Naive thymus-derived CD8-positive, alpha-beta T cell (primary cell): ENCODE measurements at regions not wholly inside any gene's neighbourhood (a gene's known extent, or its start where the extent isn't known, plus 50 kb on each side); places are given as distances from the start of the nearest gene placed in this dataset.

ENCODE experiments used
- ATAC-seq, 2 donors: fragments of 150-1000 bp; cut with Tn5 transposase in 1 of 2; sonication (Bioruptor Pico), chemical (Tn5 transposase) in 1 of 2; 1 replicate in 1 of 2; 2 replicates in 1 of 2; pipeline ENCODE4 v1.10.0; 2021; ENCODE audit warnings: mild to moderate bottlenecking in 2 of 2, moderate library complexity in 2 of 2
- POLR2A ChIA-PET: fragments of 350-600 bp; sonication (Branson Sonifier 250); formaldehyde crosslinking; loops from one replicate; lab custom pipeline; 2021; ENCODE audit warnings: antibody characterized with exemption; lab: Charles Lee
- DNase-seq, 10 donors: peaks; one replicate each; pipeline versions ENCODE4 v3.0.0 to v3.0.0-alpha.2; 2020 to 2022
- H3K27ac Mint-ChIP-seq, 10 donors: one replicate each; pipeline ENCODE4 v1.8.0; 2020 to 2022; ENCODE audit warnings: mild to moderate bottlenecking in 10 of 10, mixed read lengths in 10 of 10, moderate library complexity in 4 of 10, inconsistent platforms in 1 of 10
- H3K27me3 Mint-ChIP-seq, 5 donors: one replicate each; pipeline ENCODE4 v1.8.0; 2021 to 2022; ENCODE audit warnings: mixed read lengths in 5 of 5
- H3K36me3 Mint-ChIP-seq, 3 donors: one replicate each; pipeline ENCODE4 v1.8.0; 2020 to 2022; ENCODE audit warnings: mixed read lengths in 3 of 3, mild to moderate bottlenecking in 2 of 3, inconsistent platforms in 1 of 3
- H3K4me1 Mint-ChIP-seq, 4 donors: one replicate each; pipeline ENCODE4 v1.8.0; 2021 to 2022; ENCODE audit warnings: mixed read lengths in 4 of 4
- H3K4me3 Mint-ChIP-seq, 10 donors: one replicate each; pipeline ENCODE4 v1.8.0; 2020 to 2022; ENCODE audit warnings: mild to moderate bottlenecking in 10 of 10, mixed read lengths in 10 of 10, moderate library complexity in 6 of 10, inconsistent platforms in 1 of 10
- H3K9me3 Mint-ChIP-seq, 9 donors: one replicate each; pipeline ENCODE4 v1.8.0; 2020 to 2022; ENCODE audit warnings: mixed read lengths in 9 of 9, mild to moderate bottlenecking in 3 of 9, inconsistent platforms in 1 of 9, moderate library complexity in 1 of 9

DNA sequence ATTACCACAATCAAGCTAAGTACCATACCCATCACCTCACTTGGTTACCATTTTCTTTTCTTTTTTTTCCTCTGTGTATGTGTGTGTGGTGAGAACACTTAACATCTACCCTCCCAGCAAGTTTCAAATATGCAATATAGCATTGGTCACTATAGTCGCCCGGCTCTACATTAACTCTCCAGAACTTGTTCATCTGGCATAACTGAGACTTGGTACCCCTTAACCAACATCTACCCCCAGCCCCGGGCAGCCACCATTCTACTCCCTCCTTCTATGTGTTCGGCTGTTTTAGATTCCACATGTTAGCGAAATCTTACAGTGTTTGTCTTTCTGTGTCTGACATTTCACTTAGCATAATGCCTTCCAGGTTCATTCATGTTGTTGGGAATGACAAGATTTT lies 89.0 kb upstream of the TOP1 start:
- POLR2A ChIA-PET, result no interaction called here
- no peak overlapping the region for H3K27ac Mint-ChIP-seq
- DNase-seq (no peak), ATAC-seq (no peak)
- no peak overlapping the region for H3K4me3 Mint-ChIP-seq
- peaks cover 0 to 18% (median 0%) of the 10 kb centered on the region in 4 donors for H3K4me1 Mint-ChIP-seq
- H3K36me3 Mint-ChIP-seq, result no peaks in the 10 kb centered on the region
- no peaks in the 10 kb centered on the region for H3K9me3 Mint-ChIP-seq
- H3K27me3 Mint-ChIP-seq, result no peaks in the 10 kb centered on the region

DNA sequence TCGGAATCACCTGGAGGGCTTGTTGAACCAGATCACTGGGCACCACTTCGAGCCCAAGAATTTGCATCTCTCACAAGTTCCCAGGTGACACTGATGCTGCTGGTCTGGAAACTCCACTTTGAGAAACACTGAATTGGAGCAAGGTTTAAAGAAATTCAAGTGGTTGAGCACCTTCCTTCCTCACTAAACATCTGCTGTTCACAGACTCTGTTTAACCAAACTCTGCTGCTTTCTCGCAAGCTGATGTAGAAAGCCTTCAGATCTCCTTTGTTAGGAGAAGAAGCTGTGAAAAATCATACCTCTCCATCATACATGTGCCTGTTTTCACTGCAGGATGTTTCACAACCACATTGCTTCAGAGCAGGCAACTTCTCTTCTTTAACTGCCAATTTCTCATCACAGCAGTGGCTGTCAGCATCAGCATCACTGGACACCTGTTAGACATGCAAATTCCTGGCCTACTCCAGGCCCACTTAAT lies 87.5 kb upstream of the TOP1 start:
- no peak for ATAC-seq
- no peak for DNase-seq
- H3K4me3 Mint-ChIP-seq, result no peak overlapping the region
- H3K27me3 Mint-ChIP-seq, result peaks cover 0 to 9% (median 0%) of the 10 kb centered on the region in 5 donors
- H3K9me3 Mint-ChIP-seq, result no peaks in the 10 kb centered on the region
- H3K36me3 Mint-ChIP-seq, result no peaks in the 10 kb centered on the region
- no peak overlapping the region for H3K27ac Mint-ChIP-seq
- H3K4me1 Mint-ChIP-seq, result peaks cover 0 to 18% (median 0%) of the 10 kb centered on the region in 4 donors
- POLR2A ChIA-PET, result no interaction called here

DNA sequence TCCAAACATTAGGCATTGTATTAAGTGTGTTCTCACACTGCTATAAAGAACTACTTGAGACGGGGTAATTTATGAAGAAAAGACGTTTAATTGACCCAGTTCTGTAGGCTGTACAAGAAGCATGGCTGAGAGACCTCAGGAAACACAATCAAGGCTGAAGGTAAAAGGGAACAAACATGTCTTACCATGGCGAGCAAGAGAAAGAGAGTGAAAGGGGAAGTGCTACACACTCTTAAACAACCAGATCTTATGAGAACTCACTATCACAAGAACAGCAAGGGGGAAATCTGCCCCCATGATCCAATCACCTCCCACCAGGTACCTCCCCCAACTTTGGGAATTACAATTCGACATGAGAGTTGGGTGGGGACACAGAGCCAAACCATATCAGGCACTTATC lies 86.6 kb upstream of the TOP1 start:
- H3K27me3 Mint-ChIP-seq, result peaks cover 0 to 11% (median 0%) of the 10 kb centered on the region in 5 donors

DNA sequence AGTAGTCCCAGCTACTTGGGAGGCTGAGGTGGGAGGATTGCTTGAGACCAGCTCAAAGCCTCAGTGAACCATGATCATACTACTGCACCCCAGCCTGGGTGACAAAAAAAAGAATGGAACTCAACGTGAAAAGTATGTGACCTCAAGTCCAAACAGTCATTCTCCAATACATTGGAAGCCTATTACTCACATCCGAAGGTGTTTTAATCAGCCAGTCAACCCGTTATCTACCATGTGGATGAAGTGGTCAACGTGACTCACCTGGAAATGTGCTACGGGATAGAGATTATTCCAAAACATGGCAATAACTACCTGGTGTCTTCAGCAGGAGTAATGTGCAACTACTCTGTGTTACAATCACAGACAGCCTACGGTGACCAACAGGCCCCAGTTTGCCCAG lies 85.8 kb upstream of the TOP1 start:
- POLR2A ChIA-PET, result no interaction called here
- peaks cover 0 to 11% (median 0%) of the 10 kb centered on the region in 5 donors for H3K27me3 Mint-ChIP-seq
- H3K27ac Mint-ChIP-seq, result no peak overlapping the region
- ATAC-seq, result no peak
- H3K4me1 Mint-ChIP-seq, result peaks cover 0 to 18% (median 0%) of the 10 kb centered on the region in 4 donors
- no peak for DNase-seq
- H3K4me3 Mint-ChIP-seq, result no peak overlapping the region
- no peaks in the 10 kb centered on the region for H3K9me3 Mint-ChIP-seq
- H3K36me3 Mint-ChIP-seq, result no peaks in the 10 kb centered on the region

More for the DNA sequence above, 86.6 kb upstream of the TOP1 start:
- no peak overlapping the region for H3K27ac Mint-ChIP-seq
- H3K4me3 Mint-ChIP-seq, result no peak overlapping the region
- ATAC-seq, result no peak
- no peak for DNase-seq
- POLR2A ChIA-PET, result no interaction called here
- peaks cover 0 to 18% (median 0%) of the 10 kb centered on the region in 4 donors for H3K4me1 Mint-ChIP-seq
- no peaks in the 10 kb centered on the region for H3K36me3 Mint-ChIP-seq
- no peaks in the 10 kb centered on the region for H3K9me3 Mint-ChIP-seq

DNA sequence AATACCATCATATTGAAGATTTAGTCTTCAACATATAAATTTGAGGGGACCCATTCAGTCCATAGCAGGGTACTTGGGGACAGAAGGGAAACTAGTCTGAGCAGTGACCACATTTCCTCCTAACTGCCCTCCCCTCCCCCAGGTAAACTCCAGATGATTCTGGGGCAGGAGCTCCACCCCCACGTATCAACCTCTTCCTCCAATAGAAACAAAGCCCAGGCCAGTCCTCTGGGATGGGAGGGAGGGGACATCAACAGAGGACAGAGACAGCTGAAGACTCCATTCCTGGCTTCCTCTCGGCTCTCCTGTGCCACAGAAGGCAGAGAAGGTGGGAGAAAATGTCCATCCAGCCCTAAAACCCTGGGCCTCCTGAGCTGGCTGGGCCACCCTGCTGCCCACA lies 85.0 kb upstream of the TOP1 start:
- Mint-ChIP-seq H3K4me3 (no peak overlapping the region), H3K27ac (peak overlapping the region in 1 of 10 donors; percentile 76), H3K27me3 (peaks cover 0 to 11% (median 0%) of the 10 kb centered on the region in 5 donors), H3K36me3 (no peaks in the 10 kb centered on the region), H3K4me1 (peaks cover 0 to 18% (median 0%) of the 10 kb centered on the region in 4 donors), H3K9me3 (no peaks in the 10 kb centered on the region)
- ATAC-seq, result no peak
- DNase-seq, result no peak
- POLR2A ChIA-PET, result no interaction called here

DNA sequence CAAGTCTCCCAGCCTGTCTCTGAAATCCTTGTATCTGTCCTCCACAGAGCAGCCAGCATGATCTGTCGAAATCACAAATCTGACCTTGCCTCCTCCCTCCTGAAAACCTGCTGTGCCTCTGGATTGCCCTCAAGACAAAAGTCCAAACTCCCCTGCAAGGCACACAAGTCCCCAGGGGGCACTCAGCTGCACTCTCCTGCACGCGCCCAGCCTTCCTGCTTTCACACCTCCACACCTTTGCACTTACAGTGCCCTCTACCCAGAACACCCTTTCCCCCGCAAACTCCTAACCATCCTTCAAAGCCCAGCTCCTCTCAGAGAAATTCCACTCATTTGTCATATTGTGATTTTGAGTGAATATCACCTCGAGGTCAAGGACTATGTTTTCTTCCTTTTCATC lies 83.4 kb upstream of the TOP1 start:
- ATAC-seq, result no peak
- DNase-seq, result no peak
- Mint-ChIP-seq H3K4me1 (peaks cover 0 to 18% (median 0%) of the 10 kb centered on the region in 4 donors), H3K4me3 (no peak overlapping the region), H3K36me3 (no peaks in the 10 kb centered on the region), H3K27me3 (peaks cover 0 to 14% (median 1%) of the 10 kb centered on the region in 5 donors), H3K9me3 (no peaks in the 10 kb centered on the region), H3K27ac (no peak overlapping the region)
- POLR2A ChIA-PET, result no interaction called here

DNA sequence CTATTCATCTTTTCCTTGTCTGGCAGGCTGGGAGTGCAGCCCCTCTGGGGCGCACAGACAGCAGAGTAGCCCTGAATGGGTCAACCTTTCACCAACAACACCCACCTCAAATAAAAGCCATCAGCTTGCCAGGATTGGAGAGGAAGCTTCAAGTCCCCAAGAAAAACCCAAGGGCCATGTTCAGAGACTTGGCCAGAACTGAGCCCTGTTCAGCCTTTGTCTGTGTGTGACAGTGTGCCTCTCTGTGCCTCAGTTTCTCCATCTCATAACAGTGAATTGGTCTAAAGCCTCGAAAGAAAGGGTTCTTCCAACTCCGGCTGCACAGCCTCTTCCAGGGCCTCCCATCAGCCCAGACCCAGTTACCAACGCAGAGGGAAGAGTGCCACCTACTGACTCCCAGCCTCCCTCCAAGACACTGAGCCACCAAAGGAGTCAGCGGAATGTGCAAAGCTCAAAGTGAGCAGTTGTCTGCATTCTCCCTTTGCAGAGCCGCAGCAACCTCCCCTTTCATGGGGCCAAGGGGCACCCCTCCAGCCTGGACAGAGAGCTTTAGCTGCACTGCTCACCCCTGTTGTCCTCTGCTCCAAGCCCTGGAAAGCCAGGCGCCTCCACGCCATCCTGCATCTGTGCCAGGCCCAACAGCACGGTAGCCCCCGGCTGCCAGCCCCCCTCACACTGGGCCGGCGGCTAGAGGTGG lies 82.7 kb upstream of the TOP1 start:
- Mint-ChIP-seq H3K9me3 (no peaks in the 10 kb centered on the region), H3K27ac (peak overlapping the region in 1 of 10 donors; percentile 9), H3K4me3 (peak overlapping the region in 1 of 10 donors; percentile 45), H3K4me1 (peaks cover 0 to 18% (median 0%) of the 10 kb centered on the region in 4 donors), H3K36me3 (no peaks in the 10 kb centered on the region), H3K27me3 (peaks cover 0 to 15% (median 1%) of the 10 kb centered on the region in 5 donors)
- no peak for ATAC-seq
- POLR2A ChIA-PET, result no interaction called here
- no peak for DNase-seq

DNA sequence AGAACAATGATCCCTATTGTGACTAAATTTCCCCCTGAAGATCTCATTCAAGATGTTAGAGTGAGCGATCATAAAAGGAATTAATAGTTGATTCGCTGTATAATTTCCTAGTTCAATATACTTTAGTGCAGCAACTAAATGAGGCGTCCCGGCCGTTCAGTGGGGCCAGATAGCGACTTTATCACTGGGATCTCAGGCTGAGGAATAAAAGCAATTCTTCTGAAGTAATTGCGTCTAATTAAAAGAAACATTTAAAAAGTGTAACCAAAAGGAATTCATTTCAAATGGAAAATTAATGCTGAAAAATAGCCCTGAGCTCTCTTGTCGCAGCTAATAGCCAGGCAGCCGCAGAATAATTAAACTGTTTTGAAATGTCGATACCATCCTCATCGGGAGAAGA lies 82.2 kb upstream of the TOP1 start:
- POLR2A ChIA-PET, result no interaction called here
- H3K9me3 Mint-ChIP-seq, result no peaks in the 10 kb centered on the region
- ATAC-seq (no peak), DNase-seq (no peak)
- H3K36me3 Mint-ChIP-seq, result no peaks in the 10 kb centered on the region
- no peak overlapping the region for H3K27ac Mint-ChIP-seq
- H3K4me1 Mint-ChIP-seq, result peaks cover 0 to 13% (median 0%) of the 10 kb centered on the region in 4 donors
- no peak overlapping the region for H3K4me3 Mint-ChIP-seq
- peaks cover 0 to 17% (median 1%) of the 10 kb centered on the region in 5 donors for H3K27me3 Mint-ChIP-seq

DNA sequence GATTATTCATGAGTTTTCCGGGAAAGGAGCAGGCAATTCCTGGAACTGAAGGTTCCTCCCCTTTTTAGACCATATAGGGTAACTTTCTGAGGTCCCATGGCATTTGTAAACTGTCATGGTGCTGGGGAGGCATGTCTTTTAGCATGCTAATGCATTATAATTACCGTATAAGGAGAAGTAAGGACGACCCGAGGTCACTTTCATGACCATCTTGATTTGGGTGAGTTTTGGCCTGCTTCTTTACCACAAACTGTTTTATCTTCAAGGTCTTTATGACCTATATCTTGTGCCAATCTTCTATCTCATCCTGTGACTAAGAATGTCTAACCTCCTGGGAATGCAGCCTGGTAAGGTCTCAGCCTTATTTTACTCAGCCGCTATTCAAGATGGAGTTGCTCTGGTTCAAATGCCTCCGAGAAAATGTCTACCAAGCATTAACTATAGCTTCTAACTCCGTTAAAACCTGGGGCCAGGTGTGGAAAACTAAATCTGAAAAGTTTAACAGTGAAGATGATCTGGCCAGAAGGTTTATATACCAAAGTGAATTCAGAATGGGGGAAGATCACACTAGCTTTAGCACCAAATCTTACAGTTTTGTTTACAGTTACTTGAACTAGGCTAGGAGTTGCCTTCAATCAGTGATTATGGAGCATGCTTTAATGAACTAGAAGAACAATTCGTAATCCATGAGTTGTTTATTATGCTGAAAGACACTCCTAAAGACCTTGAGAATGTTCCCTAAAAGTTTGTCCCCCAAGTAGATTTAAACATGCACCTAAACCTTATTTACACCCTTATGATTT lies 80.0 kb upstream of the TOP1 start:
- H3K27ac Mint-ChIP-seq, result no peak overlapping the region
- H3K27me3 Mint-ChIP-seq, result peaks cover 0 to 17% (median 1%) of the 10 kb centered on the region in 5 donors
- no peak for DNase-seq
- no peak overlapping the region for H3K4me3 Mint-ChIP-seq
- peaks cover 0 to 2% (median 0%) of the 10 kb centered on the region in 9 donors for H3K9me3 Mint-ChIP-seq
- H3K36me3 Mint-ChIP-seq, result no peaks in the 10 kb centered on the region
- no peak for ATAC-seq
- no peaks in the 10 kb centered on the region for H3K4me1 Mint-ChIP-seq
- POLR2A ChIA-PET, result no interaction called here

DNA sequence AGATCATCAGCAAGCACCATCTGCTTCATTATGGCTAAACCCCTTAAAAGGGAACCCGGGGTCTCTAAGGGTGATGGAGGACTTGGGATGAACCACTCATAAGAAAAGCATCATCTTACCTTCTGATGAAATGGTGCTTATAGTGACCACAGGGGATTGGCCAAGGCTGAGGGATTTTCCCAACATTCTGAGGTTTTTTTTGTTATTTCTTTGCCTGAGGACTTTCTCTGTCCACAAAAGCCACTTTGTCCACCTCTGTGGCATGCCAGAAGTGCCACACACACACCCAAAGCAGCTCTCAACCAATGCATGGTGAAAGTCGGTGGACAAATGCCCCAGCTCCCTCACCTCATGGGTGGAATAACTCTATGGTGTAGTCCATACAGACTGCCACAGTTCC lies 79.3 kb upstream of the TOP1 start:
- Mint-ChIP-seq H3K4me1 (no peaks in the 10 kb centered on the region), H3K27ac (no peak overlapping the region), H3K36me3 (no peaks in the 10 kb centered on the region), H3K9me3 (peaks cover 0 to 2% (median 0%) of the 10 kb centered on the region in 9 donors), H3K4me3 (no peak overlapping the region), H3K27me3 (peaks cover 0 to 17% (median 1%) of the 10 kb centered on the region in 5 donors)
- ATAC-seq (no peak), DNase-seq (no peak)
- POLR2A ChIA-PET, result no interaction called here

DNA sequence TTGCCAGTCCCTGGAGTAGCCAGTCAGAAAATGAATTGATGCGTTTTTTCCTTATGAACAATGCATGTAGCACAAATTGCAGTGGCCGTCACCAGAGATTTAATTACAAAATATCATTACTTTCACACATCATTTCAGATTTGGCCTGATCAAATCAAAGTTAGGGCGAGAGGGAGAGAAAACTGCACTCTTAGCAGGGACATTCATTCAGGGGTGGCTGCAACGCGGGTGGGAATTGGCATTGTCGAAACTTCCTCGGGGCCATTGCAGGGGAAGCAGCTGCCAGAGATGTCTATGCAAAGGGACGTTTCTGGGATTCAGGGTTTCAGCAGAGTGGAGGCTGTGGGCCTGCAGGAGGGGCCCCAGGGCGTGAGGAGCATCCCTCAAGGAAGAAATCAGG lies 76.5 kb upstream of the TOP1 start:
- Mint-ChIP-seq H3K4me3 (no peak overlapping the region), H3K36me3 (no peaks in the 10 kb centered on the region), H3K4me1 (peaks cover 0 to 4% (median under 1%) of the 10 kb centered on the region in 4 donors), H3K27me3 (peaks cover 0 to 6% (median 3%) of the 10 kb centered on the region in 5 donors), H3K27ac (no peak overlapping the region), H3K9me3 (peaks cover 0 to 2% (median 0%) of the 10 kb centered on the region in 9 donors)
- POLR2A ChIA-PET, result no interaction called here
- DNase-seq, result no peak
- ATAC-seq, result no peak

DNA sequence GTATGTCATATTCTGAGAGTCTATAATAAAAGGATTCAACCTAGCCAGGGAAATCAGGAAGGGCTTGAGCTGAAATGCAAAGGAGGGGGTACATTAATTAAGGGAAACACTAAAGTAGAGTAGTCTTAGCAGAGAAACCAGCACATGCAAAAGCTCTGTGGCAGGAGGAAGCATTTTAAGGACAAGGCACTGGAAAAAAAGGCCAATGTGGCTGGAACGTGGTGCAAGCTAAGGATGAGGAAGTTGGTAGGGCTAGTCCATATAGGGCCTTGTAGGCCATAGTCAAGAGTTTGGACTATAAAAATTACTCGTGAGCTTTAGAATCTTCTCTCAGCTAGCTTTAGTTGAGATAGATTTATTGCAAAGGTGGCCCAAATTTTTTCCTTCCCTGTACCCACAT lies 75.2 kb upstream of the TOP1 start:
- POLR2A ChIA-PET, result no interaction called here
- H3K36me3 Mint-ChIP-seq, result no peaks in the 10 kb centered on the region
- ATAC-seq (no peak), DNase-seq (no peak)
- peaks cover 0 to 6% (median 2%) of the 10 kb centered on the region in 5 donors for H3K27me3 Mint-ChIP-seq
- H3K4me1 Mint-ChIP-seq, result peaks cover 0 to 4% (median under 1%) of the 10 kb centered on the region in 4 donors
- H3K4me3 Mint-ChIP-seq, result no peak overlapping the region
- no peak overlapping the region for H3K27ac Mint-ChIP-seq
- peaks cover 0 to 2% (median 0%) of the 10 kb centered on the region in 9 donors for H3K9me3 Mint-ChIP-seq

DNA sequence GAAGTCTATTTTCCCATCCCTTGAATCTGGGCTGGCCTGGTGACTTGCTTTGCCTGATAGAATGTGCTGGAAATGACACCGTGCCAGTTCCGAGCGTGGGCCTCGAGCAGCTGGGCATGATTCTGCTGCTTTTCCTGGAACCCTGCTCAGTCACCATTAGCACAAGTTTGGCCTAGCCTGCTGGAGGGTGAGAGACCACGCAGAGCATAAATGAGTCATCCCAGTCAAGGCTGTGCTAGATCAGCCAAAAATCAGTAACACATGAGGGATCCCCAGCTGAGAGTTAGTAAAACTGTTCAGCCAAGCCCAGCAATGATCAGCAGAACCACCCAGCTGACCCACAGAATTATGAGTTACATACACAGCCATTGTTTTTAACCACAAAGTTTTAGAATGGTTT lies 74.8 kb upstream of the TOP1 start:
- no peak for ATAC-seq
- H3K4me1 Mint-ChIP-seq, result peaks cover 0 to 4% (median under 1%) of the 10 kb centered on the region in 4 donors
- POLR2A ChIA-PET, result no interaction called here
- H3K27me3 Mint-ChIP-seq, result peaks cover 0 to 3% (median 2%) of the 10 kb centered on the region in 5 donors
- DNase-seq, result no peak
- H3K36me3 Mint-ChIP-seq, result no peaks in the 10 kb centered on the region
- no peak overlapping the region for H3K4me3 Mint-ChIP-seq
- H3K27ac Mint-ChIP-seq, result no peak overlapping the region
- H3K9me3 Mint-ChIP-seq, result peaks cover 0 to 2% (median 0%) of the 10 kb centered on the region in 9 donors
